DLD1 (cell line): ENCODE measurements at regions not wholly inside any gene's neighbourhood (a gene's known extent, or its start where the extent isn't known, plus 50 kb on each side); places are given as distances from the start of the nearest gene placed in this dataset.
"Not testable (repeated sequence)": the region's sequence is repeated elsewhere in the genome, so short reads cannot be mapped to it uniquely, and the experiment has no call there.

Experiments
- in situ Hi-C: cut with HindIII; loops from 2 replicates; pipeline ENCODE4 v1.10.0; 2017; ENCODE audit warnings: low sequenced_read_pairs

DNA sequence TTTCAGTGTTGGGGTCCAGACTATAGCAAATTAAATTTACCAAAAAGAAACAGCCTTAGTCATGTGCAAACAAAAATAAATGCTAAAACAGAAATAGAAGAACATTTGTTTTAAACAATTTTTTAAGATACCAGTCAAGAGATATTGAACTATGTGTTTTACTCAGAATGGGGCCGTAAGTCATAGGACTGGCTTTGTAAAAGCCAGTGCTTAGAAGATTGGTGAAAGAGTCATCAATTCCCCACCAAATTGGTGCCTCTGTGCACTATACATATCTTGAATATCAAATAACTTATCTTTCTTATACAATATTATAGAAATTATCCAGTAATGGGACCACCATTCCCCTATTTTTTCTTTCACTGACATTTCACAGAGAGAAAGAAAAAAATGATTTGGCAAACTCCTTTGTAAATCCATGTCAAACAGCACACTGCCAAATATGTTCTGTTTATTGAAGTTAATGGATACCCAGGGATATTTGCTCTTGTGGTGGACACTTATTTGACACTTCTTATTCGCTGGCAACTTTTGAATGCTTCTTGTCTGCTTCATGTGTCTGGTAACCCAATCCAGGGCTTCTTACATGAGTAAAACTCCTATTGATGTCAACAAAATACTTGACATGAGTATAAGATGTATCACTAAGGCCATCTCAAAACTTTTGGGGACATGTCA, 145.7 kb upstream of the PKN2 start:
- in situ Hi-C loops = no loop called here

DNA sequence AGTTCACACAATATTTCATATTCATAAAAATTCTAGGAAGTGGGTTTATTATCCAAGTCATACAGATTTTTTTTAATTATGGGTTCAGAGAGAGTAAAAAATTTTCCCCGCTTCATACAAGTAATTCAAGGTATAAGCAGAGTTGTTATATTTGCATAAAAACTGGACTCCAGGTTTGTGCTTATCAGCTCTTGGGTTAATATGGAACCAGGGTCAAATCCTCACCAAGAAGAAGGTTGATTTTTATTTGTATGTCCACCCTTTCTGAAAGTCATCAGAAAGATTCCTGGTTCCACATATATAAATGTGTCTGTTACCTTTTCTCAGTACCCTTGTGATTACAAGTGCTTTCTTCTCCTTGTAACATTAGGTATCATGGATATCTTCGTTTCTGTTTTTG, 143.8 kb upstream of the PKN2 start:
- in situ Hi-C loops = no loop called here

DNA sequence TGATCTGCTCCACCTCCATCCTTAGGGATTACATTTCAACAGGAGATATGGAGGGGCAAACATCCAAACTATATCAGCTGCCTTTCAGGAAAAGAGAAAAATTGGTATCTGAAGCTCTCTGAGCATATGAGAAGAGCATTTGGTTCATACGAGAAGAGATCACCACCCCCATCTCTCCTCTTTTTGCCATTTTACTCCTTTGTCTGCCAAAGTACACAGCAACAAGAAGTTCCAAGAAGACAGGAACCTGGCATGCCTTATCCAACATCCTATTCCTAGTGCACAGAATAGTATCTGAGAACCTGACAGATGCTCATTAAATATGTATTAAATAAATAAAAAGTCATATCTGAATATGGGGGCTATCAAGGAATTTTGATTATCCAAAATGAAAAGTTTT, 142.5 kb upstream of the PKN2 start:
- in situ Hi-C loops = no loop called here

DNA sequence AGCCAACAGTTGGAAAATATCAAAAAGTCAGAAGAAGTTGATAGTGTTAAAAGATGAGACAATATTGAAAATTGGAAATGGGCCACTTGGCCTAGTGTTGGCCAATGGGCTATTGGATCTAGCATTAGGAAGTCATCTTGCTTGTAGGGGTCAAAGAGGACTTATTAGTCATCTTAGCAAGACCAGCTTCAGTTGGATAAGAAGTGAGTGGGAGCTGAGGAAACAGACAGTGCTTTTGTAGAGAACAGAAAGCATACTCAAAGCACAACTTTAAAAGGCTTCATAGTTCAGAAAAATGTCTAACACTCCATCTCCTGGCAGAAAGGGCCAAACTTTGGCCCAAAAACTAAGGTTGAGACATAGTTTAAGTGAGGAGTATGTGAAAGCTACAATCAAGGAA, 139.9 kb upstream of the PKN2 start:
- in situ Hi-C loops = no loop called here

DNA sequence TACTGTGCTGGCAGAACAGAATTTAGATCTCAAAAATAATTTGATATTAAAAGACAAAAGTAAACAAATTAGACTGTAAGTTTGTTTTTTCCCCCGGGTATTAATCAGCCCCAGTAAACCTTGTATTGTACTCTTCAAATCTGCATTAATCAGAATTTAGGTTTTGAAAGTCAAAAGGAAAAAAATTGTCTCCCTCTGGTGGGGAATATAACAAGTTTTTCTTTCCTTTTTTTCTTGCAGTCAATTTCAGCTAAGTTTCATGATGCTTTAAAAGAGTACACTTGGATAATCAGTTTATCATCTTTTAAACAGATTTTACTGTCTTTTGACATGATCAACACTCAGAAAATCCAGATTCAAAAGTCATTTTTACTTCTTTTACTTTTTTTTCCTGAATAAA, 134.5 kb upstream of the PKN2 start:
- in situ Hi-C loops = no loop called here

DNA sequence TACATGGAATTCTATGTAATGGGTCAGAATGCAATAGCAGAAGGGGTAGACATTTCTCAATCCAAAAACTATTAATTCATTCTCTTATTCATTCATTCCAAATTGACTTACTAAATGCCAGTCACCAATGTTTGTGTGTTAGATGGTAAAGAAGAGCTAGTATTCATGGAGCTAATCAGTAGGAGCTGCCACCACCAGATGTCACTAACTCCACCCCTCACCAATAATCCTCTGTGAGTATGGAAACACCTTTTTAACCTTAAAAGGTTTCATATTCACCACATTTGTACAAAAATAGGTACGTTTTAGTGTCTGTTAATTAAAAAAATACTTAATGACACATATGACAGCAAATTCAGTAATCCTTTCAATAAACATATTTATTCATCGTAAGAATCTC, 131.8 kb upstream of the PKN2 start:
- in situ Hi-C loops = no loop called here

DNA sequence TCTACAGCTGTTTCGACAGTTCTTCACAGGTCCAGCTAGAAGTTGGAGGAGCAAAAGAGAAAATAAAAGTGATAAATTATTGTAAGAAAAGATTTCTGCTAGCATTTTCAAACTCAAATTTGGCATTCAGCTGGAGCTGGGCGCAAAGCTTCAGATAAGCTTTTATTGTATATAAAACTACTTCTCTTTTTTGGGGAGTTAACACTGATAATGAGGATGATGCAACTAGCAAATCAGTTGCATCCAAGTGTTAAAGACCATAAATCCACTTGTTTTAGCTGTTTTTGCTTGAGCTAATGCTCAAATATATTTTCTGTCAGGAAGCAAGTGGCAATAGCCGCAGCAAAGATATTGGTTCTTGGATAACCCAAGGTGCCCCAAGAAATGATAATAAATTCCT, 127.1 kb upstream of the PKN2 start:
- in situ Hi-C loops = no loop called here

DNA sequence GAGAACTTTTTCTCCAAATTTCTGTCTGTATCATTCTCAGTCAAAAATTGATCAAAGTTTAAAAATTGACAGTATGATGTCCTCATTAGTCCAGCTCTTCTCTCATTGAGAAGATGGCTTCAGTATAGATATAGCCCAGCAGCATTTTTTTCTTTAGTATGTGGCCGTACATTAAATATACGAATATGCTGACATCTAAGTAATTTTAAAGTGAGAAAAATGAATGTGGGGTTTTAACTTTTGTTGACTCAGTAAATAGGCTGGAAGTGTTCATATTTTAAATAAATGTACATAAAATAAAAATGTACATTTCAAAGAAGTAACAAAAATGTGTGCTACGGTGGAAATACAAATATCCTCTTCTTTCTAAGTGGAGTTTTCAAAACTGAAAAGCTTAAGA, 123.5 kb upstream of the PKN2 start:
- in situ Hi-C loops = no loop called here

DNA sequence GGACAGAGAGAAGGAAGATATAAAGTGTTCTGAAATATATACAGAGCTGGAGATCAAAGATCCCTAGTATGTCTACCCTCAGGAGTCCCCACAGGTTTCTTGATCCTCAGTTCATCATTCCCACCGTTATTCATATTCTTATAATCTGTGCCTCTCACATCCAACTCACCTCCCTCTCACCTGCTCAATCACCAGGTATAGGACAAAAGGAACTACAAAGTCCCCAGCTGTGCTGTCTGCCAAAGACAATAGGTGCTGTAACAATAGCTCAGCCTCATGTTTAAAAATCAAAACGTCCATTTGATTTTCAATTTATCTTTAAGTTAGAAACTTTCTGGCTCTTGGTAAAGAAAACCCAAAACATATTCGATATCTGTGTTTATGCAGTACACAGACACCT, 121.1 kb upstream of the PKN2 start:
- in situ Hi-C loops = no loop called here

DNA sequence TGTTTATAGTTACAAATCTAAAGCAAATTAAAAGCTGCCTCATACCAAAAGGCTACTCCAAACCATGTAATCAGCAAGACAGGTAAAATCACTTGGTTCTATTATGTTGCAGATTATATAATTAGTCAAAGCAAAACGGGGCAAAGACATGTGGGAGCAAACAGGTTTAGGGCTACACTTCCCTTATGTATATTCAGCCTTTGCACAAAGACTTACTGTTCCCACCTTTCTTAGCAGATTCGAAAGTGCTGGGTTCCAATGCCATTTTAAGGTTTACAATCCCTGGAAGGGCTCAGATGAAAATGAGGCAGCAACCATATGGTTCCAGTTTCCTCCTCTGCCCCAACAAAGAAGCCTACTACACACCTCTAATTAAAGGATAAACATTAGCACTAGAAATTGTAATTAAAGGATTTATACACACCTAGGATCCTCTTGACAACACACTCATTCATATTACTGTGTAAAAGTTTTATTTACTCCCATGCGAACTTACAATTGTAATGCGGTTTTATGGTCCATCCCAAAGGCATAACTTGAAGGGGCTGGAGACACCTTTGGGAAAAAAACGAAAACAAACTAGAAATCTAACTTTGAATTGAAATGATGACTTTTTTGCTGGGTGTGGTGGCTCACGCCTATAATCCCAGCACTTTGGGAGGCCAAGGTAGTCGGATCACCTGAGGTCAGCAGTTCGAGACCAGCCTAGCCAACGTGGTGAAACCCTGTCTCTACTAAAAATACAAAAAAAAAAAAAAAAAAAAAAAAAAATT, 117.3 kb upstream of the PKN2 start:
- in situ Hi-C loops = no loop called here

DNA sequence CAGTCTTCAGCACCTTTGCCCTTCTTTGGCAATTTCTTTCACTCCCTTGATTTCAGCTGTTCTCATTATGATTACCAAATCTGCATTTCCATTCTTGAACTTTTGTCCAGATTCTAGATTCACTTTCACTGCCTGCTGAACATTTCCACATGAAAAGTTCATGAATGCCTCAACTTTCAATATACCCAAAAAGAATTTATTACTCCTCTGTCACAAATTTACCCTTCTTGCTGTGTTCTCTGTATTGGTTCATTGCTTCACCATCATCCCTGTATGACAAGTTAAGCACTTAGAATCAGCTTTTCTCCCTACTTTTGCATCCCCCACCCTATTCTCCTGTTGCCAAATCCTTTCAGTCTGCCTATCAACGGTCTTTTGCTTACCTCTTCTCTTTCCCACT, 112.6 kb upstream of the PKN2 start:
- in situ Hi-C loops = no loop called here

DNA sequence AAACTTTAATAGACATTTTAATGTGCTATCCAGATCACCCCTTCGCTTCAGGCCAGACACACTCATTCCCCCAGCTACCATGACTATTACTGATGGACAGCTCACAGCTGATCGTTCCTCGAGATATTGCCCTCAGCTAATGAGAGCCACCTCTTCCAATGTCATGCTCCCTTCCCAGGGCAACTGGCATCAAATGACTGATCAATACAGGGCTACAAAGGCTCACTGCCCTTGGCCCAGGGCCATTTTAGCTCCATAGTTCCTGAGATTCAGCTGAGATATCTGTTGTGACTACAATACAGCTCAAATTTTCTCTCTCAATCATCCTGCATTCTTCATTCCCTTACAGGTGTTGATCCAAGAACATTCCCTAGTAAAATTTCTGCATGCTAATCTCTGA, 104.5 kb upstream of the PKN2 start:
- in situ Hi-C loops = no loop called here

DNA sequence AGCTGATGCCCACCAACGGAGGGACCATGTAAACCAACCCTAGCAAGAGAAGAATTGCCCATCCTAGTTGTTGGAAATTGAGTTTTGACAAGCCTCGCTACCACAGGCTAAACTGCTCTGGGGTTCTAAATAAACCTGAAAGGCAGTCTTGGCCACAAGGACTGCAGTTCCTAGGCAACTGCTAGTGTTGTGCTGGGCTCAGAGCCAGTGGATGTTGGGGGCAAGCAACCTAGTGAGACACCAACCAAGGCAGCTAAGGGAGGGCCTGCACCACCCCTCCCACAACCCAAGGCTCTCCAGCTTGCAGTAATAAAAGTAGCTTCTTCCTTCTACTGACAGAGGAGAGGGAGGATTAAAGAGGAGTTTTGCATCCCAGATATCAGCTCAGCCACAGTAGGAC, 102.4 kb upstream of the PKN2 start:
- in situ Hi-C loops = no loop called here

DNA sequence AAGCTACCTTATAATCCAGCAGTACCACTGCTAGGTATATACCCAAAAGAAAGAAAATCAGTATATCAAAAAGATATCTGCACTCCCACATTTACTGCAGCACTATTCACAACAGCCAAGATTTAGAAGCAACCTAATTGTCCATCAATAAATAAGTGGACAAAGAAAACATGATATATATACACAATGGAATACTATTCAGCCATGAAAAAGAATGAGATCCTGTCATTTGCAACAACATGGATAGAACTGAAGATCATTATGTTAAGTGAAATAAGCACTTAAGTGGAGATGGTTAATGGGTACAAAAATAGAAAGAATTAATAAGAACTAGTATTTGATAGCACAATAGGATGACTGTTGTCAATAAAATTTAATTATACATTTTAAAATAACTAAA, 90.7 kb upstream of the PKN2 start:
- in situ Hi-C loops = no loop called here

DNA sequence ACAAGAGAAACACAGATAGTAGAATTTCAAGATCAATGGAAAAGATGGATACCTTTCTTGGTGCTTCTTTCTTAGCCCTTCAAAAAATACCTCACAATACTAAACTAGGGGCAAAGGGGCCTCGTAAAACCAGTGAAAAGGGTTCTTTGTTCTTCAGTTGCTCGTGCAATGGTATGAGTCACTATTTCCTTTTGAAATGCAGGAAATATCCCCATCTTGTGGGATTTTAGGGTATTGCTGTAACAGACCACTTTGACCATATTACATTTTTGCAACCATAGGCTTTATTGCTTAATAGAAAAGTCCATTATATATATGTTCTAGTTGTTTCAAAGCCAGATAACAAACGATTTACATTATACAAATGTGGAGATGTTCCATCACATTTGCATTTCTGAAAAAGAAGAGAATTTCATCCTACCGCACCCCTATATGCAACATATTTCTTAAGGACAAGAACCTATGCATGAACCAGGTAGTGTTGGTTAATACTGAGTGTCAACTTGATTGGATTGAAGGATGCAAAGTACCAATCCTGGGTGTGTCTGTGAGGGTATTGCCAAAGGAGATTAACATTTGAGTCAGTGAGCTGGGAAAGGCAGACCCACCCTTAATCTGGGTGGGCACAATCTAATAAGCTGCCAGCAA, 88.6 kb upstream of the PKN2 start:
- in situ Hi-C loops = no loop called here

DNA sequence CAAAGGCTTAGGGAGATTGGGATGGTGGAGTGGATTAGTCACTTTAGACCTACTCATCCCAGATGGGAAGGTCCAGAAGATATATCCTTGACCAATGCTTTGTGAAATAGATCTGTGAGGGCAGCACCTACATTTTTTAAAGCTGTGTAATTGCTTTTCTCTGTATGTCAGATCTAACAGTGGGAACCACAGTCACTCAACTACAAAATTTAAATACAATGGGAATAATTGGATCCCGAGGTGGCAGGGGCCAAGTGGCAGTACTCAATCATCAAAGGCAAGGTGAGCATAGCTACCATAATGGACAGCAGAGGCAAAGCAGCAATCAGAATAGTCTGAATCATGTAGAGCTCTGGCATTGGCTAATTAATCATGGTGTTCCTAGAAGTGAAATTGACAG, 86.1 kb upstream of the PKN2 start:
- in situ Hi-C loops = not testable (repeated sequence)

DNA sequence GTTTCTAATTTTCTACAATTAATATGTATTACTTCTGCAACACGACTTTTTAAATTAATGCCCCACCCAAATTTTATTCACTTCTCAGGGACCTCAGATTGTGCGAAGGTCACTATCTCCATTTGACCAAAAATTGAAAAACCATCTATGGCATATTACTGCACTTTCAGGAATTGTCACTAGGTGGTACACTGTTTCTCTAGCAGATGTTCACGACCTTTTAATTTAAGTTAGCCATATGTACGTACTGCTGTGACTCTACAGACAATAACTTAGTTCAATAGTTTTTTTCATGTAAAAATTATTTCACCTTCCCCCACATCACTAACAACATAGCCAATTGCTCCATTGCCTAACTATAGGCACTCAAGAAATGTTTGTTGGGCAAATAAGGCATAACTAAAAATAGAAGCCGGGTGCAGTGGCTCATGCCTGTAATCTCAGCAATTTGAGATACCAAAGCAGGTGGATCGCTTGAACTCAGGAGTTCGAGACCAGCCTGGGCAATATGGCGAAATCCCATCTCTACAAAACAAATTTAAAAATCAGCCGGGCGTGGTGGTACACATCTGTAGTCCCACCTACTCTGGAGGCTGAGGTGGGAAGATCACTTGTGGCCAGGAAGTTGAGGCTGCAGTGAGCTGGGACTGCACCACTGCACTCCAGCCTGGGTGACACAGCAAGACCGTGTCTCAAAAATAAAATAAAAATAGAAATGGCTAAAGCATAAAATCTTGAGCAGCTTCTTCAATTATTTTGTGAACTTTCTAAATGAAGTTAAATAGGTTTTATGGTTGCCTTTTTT, 75.7 kb upstream of the PKN2 start:
- in situ Hi-C loops = no loop called here

DNA sequence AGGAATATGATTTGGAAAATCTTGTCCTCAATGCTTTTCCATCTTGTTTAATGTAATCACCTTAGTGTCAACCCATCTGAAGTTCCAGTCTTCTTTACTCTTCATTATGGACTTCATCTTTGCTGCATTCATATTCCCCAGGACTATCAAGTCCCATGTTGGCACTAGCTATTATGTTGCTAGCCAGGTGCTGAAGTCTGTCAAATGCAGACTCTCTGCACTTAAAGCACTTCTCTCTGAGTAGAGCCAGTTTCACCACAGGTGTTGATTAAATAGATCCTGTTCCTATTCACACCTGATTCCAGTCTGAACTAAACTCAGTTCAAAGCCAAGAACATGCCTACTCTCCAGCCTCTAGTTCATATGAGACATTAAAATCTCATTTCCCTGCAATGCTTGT, 75.0 kb upstream of the PKN2 start:
- in situ Hi-C loops = no loop called here

DNA sequence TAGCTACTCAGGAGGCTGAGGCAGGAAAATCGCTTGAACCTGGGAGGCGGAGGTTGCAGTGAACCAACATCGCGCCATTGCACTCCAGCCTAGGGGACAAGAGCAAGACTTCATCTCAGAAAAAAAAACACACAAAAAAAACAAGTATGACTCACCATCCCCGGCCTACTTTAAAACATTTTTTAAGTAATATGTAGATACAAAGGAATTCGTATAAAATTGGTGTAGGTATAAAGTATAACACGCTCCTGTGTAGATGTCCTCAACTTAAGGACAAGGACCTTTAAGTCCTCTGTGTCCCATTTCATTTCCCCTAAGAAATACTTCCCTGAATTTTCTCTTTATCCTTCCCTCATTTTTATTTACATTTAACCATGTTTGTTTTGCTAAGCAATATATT, 73.4 kb upstream of the PKN2 start:
- in situ Hi-C loops = no loop called here

DNA sequence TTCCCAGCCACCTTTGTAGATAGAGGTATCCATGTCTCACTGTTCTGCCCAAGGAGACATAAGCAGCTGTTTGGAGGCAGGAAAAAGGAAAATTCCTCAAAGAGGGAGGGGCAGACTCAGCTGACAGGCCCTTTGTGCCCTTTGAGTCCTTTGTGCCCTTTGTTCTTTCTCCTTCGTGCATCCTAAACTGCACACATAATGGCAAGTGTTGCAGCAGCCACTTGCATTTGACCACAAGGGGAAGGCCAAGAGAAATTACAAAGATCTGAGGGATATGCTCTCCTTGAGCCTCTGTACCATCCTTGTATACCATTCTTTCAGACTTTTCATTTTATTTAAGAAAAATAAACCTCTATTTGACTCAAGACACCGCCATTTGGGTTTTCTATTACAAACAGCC, 71.8 kb upstream of the PKN2 start:
- in situ Hi-C loops = no loop called here

DNA sequence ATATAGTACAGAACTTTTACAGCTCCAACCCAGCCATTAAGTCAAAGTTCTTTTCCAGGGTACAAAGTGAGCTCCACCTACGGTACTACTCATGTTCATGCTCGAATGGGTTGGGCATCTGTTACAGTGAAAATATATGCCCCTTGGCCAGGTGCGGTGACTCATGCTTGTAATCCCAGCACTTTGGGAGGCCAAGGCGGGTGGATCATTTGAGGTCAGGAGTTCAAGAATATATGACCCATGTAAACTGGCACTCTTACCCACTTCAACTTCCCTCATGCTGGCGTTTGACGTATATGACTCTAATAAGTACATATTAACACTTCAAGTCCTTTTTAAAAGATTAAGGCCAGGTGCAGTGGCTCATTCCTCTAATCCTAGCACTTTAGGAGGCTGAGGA, 71.3 kb upstream of the PKN2 start:
- in situ Hi-C loops = no loop called here

DNA sequence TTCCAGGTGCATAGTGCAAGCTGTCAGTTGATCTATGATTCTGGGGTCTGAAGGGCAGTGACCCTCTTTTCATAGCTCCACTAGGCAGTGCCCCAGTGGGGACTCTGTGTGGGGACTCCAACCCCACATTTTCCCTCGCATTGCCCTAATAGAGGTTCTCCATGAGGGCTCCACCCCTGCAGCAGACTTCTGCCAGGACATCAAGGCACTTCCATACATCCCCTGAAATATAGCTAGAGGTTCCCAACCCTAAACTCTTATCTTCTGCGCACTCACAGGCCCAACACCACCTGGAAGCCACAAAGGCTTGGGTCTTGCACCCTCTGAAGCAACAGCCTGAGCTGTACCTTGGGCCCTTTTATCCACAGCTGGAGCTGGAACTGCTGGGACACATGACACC, 65.7 kb upstream of the PKN2 start:
- in situ Hi-C loops = no loop called here
